AG04450 (cell line): ENCODE measurements at regions not wholly inside any gene's neighbourhood (a gene's known extent, or its start where the extent isn't known, plus 50 kb on each side); places are given as distances from the start of the nearest gene placed in this dataset.
A peak's percentile ranks its signal among the peaks of the same experiment; 100 is the strongest.

ENCODE experiments used
- CTCF ChIA-PET: fragments of 300-600, 350-600 bp; formaldehyde crosslinking; extraction: SDS; loops from one replicate; lab custom pipeline; 2022; ENCODE audit warnings: antibody characterized with exemption, inconsistent platforms; lab: Charles Lee
- POLR2A ChIA-PET: fragments of 350-600 bp; formaldehyde crosslinking; extraction: SDS; loops from one replicate; lab custom pipeline; 2021; ENCODE audit warnings: antibody characterized with exemption, inconsistent platforms; lab: Yijun Ruan, JAX
- DNase-seq: peaks from one replicate; pipeline ENCODE4 v3.0.0-alpha.2; 2011; ENCODE audit warnings: low read depth, low spot score
- H3K27ac ChIP-seq: one replicate; pipeline ENCODE4 v1.5.1; 2012; ENCODE audit warnings: low read depth, low read length, control low read depth
- H3K27me3 ChIP-seq: one replicate; pipeline ENCODE4 v1.6.0; 2012; ENCODE audit warnings: low read length; ENCODE audit not compliant: control insufficient read depth, insufficient read depth
- H3K4me3 ChIP-seq: 2 replicates; pipeline ENCODE4 v1.5.1; 2011; ENCODE audit warnings: mild to moderate bottlenecking, low read depth, low read length, control low read depth
- H3K9me3 ChIP-seq: 2 replicates; pipeline ENCODE4 v1.5.1; 2012; ENCODE audit warnings: low read length; ENCODE audit not compliant: control insufficient read depth, insufficient read depth
- TF ChIP-seq, protein P1 (sequence below): IDR thresholded peaks from 2 replicates; pipeline ENCODE4 v1.5.1; 2011; ENCODE audit warnings: low read depth, low read length, control low read depth, inconsistent platforms

DNA sequence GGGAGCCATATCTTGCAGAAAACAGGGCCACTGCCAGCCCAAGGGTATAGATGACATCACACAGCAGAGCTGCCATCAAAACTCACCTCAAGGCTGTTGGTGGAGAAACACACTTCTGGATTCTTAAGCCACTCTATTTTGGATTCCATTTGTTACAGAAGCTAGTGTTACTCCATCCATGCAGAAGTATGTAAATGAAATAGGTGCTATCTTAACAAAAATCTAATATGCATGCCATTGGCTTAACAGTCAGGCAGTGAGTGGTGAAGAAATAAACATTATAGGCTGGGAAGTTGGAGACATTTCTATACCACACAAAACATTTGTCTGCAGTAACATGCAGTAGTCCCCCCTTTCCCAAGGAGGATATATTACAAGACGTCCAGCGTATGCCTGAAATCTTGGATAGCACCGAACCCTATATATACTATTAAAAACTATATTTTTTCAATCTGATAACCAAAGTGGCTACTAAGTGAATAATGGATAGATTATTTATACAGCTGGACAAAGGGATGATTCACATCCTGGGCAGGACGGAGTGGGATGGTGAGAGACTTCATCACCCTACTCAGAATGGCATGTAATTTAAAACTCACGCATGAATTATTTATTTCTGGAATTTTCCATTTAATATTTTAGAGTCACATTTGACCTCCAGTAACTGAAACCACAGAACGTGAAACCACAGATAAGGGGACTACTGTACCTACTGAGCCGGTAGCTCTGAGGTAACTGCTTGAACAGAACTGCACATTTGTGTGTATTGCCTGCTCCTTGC is 160.0 kb upstream of the PLN start:
- H3K9me3 ChIP-seq: no peaks in the 10 kb centered on the region
- TF ChIP-seq, protein P1, sequence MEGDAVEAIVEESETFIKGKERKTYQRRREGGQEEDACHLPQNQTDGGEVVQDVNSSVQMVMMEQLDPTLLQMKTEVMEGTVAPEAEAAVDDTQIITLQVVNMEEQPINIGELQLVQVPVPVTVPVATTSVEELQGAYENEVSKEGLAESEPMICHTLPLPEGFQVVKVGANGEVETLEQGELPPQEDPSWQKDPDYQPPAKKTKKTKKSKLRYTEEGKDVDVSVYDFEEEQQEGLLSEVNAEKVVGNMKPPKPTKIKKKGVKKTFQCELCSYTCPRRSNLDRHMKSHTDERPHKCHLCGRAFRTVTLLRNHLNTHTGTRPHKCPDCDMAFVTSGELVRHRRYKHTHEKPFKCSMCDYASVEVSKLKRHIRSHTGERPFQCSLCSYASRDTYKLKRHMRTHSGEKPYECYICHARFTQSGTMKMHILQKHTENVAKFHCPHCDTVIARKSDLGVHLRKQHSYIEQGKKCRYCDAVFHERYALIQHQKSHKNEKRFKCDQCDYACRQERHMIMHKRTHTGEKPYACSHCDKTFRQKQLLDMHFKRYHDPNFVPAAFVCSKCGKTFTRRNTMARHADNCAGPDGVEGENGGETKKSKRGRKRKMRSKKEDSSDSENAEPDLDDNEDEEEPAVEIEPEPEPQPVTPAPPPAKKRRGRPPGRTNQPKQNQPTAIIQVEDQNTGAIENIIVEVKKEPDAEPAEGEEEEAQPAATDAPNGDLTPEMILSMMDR: no peak
- H3K4me3 ChIP-seq: no peak overlapping the region
- CTCF ChIA-PET: interaction anchor here (1.6 kb wide), 1 partner anchor 9 kb away, joined by 3 read pairs; no protein-coding TSS in a partner anchor
- POLR2A ChIA-PET: interaction anchor here (1.7 kb wide), 1 partner anchor 37 kb away, joined by 12 read pairs; no protein-coding TSS in a partner anchor
- peak; percentile 81 for DNase-seq
- no peaks in the 10 kb centered on the region for H3K27me3 ChIP-seq
- H3K27ac ChIP-seq: peak overlapping the region; percentile 79

DNA sequence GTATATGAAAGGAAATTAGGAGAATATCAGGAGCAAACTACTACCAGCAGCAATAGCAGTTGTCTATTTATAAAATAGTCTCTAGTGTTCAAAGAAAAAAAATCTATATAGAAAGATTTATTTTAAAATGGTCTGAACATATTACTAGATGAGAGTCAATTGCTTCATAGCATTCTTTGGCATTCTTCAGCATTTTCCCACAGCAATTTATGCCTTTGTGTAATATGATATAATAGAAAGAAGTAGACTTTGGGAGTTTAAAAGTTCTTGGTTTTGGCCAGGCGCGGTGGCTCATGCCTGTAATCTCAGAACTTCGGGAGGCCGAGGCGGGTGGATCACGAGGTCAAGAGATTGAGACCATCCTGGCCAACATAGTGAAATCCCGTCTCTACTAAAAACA is 157.0 kb upstream of the PLN start:
- H3K4me3 ChIP-seq: no peak overlapping the region
- no peaks in the 10 kb centered on the region for H3K27me3 ChIP-seq
- H3K27ac ChIP-seq: no peak overlapping the region
- ChIA-PET CTCF (no interaction called here), POLR2A (no interaction called here)
- DNase-seq: no peak
- TF ChIP-seq, protein P1: no peak
- no peaks in the 10 kb centered on the region for H3K9me3 ChIP-seq

DNA sequence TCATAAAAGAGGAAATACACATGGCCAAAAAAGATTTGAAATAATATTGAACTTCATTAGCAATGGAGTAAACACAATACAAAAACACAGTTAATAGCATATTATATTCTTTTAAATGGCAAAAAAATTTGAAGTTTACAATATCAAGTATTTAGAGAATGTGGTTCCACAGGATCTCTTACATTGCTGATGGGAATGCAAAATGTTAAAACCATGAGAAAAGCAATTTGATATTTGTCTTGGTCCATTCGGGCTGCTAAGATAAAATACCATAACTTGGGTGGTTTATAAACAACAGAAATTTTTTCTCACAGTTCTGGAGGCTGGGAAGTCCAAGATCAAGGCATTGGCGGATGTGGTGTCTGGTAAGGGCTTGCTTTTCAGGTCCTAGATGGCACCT is 154.0 kb upstream of the PLN start:
- no peak overlapping the region for H3K27ac ChIP-seq
- H3K4me3 ChIP-seq: no peak overlapping the region
- H3K9me3 ChIP-seq: no peaks in the 10 kb centered on the region
- DNase-seq: no peak
- ChIA-PET POLR2A (no interaction called here), CTCF (interaction anchor here (0.9 kb wide), 1 partner anchor 224 kb away, joined by 3 read pairs; no protein-coding TSS in a partner anchor)
- TF ChIP-seq, protein P1: no peak
- H3K27me3 ChIP-seq: no peaks in the 10 kb centered on the region

DNA sequence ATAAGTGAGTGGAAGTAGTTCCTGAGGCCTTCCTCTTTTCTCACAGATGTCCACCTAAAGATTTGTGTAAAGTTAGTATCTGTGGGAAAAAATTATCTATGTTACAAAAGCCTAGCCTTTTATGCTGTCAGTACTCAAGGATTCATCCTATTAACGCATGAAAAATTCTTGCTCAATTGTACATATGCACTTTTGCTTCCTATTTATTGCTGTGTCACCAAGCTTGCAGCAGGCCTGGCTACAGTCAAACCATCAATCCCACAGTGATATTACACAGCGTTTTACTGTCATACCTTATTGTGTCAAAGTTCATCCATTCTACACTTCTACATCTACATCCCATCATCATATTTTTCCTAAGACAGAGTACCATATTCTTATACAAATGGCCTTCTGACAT is 151.1 kb upstream of the PLN start:
- Histone ChIP-seq H3K27ac (no peak overlapping the region), H3K27me3 (no peaks in the 10 kb centered on the region), H3K9me3 (no peaks in the 10 kb centered on the region), H3K4me3 (no peak overlapping the region)
- TF ChIP-seq, protein P1: no peak
- POLR2A ChIA-PET: no interaction called here
- CTCF ChIA-PET: interaction anchor here (0.6 to 1.1 kb wide), 2 partner anchors 9 to 342 kb away, joined by 3 read pairs; no protein-coding TSS in a partner anchor
- DNase-seq: no peak
